Breast epithelium (tissue), 3 donors: ENCODE measurements at regions not wholly inside any gene's neighbourhood (a gene's known extent, or its start where the extent isn't known, plus 50 kb on each side); places are given as distances from the start of the nearest gene placed in this dataset.

Experiments
- POLR2A ChIP-seq: fragments of 450-650 bp; IDR thresholded peaks from one replicate; pipeline ENCODE4 v1.6.1; 2016; ENCODE audit warnings: antibody characterized with exemption, mild to moderate bottlenecking, moderate library complexity
- TF ChIP-seq, protein P1 (sequence below), 3 donors: fragments of 450-650 bp; IDR thresholded peaks; one replicate each; pipeline ENCODE4 v1.5.1; 2016 to 2017; ENCODE audit warnings: antibody characterized with exemption in 3 of 3, mild to moderate bottlenecking in 3 of 3, moderate library complexity in 3 of 3

DNA sequence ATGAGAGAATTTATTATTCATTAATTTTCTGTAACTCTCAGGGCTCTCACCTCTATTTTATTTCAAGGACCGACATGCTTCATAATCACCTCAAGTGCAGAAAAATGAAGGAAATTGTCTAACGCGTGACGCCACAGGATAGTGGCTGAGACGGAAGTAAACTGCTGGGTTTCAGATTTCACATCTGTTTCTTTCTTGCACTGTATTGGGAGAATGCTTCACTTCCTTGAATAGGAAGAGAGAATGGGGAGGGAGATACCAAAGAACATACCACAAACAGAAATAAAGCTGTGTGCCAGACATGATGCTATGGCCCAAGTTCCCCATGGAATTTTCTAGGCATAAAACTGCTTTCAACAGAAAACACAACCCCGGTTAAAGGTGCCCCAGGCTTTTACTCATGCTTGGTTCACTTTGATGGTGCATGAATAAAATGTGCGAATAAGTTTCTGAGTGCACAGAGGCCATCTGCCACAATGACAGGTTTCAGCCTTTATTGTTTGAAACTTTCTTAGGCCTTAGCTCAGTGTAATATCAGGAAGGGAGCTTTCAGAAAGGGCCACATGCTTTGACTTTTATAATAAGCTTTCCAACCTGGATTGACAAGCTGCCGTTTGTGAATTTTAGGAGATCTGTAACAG is 1116.4 kb downstream of the SOCS6 start:
- TF ChIP-seq, protein P1, sequence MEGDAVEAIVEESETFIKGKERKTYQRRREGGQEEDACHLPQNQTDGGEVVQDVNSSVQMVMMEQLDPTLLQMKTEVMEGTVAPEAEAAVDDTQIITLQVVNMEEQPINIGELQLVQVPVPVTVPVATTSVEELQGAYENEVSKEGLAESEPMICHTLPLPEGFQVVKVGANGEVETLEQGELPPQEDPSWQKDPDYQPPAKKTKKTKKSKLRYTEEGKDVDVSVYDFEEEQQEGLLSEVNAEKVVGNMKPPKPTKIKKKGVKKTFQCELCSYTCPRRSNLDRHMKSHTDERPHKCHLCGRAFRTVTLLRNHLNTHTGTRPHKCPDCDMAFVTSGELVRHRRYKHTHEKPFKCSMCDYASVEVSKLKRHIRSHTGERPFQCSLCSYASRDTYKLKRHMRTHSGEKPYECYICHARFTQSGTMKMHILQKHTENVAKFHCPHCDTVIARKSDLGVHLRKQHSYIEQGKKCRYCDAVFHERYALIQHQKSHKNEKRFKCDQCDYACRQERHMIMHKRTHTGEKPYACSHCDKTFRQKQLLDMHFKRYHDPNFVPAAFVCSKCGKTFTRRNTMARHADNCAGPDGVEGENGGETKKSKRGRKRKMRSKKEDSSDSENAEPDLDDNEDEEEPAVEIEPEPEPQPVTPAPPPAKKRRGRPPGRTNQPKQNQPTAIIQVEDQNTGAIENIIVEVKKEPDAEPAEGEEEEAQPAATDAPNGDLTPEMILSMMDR (IDR thresholded peaks at IDR 0.05), result no peak
- no peak for TF ChIP-seq POLR2A
